ENCODE measurements at regions not wholly inside any gene's neighbourhood (a gene's known extent, or its start where the extent isn't known, plus 50 kb on each side); places are given as distances from the start of the nearest gene placed in this dataset.

DNA sequence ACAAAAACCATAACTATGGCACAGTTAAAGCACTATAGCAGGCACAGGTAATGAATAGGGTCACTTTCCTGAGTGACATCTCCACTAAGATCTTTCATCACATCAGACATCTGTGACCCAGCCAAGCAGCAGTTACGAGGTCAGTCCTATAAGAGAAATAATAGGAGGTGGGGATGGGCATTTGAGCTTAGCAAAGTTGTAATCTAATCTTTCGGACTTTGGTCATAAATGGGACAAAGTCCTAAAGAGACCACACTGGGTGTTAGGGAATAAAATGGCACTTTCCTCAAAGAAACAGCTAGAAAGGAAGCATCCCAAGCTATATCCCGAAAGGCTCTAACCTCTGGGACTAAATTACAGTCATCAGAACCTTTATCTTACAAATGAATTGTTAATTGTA is 432.2 kb downstream of the PIK3R1 start:
- no peaks in the 10 kb centered on the region for H3K36me3 ChIP-seq (ENCODE audit: control insufficient read depth, insufficient read depth, low read length)
- no peaks in the 10 kb centered on the region for H3K27me3 ChIP-seq (ENCODE audit: control insufficient read depth, insufficient read depth, low read length)
- ChIA-PET POLR2A (no interaction called here), CTCF (interaction anchor here (1.7 kb wide), 1 partner anchor 11 kb away, joined by 4 read pairs; no protein-coding TSS in a partner anchor)
- TF ChIP-seq, protein P1, sequence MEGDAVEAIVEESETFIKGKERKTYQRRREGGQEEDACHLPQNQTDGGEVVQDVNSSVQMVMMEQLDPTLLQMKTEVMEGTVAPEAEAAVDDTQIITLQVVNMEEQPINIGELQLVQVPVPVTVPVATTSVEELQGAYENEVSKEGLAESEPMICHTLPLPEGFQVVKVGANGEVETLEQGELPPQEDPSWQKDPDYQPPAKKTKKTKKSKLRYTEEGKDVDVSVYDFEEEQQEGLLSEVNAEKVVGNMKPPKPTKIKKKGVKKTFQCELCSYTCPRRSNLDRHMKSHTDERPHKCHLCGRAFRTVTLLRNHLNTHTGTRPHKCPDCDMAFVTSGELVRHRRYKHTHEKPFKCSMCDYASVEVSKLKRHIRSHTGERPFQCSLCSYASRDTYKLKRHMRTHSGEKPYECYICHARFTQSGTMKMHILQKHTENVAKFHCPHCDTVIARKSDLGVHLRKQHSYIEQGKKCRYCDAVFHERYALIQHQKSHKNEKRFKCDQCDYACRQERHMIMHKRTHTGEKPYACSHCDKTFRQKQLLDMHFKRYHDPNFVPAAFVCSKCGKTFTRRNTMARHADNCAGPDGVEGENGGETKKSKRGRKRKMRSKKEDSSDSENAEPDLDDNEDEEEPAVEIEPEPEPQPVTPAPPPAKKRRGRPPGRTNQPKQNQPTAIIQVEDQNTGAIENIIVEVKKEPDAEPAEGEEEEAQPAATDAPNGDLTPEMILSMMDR (IDR thresholded peaks at IDR 0.05; ENCODE audit: insufficient read depth, low read depth, low read length): no peak
- no peak overlapping the region for H3K4me3 ChIP-seq (ENCODE audit: low read depth, low read length)
- no peak for DNase-seq (ENCODE audit: low read depth)

DNA sequence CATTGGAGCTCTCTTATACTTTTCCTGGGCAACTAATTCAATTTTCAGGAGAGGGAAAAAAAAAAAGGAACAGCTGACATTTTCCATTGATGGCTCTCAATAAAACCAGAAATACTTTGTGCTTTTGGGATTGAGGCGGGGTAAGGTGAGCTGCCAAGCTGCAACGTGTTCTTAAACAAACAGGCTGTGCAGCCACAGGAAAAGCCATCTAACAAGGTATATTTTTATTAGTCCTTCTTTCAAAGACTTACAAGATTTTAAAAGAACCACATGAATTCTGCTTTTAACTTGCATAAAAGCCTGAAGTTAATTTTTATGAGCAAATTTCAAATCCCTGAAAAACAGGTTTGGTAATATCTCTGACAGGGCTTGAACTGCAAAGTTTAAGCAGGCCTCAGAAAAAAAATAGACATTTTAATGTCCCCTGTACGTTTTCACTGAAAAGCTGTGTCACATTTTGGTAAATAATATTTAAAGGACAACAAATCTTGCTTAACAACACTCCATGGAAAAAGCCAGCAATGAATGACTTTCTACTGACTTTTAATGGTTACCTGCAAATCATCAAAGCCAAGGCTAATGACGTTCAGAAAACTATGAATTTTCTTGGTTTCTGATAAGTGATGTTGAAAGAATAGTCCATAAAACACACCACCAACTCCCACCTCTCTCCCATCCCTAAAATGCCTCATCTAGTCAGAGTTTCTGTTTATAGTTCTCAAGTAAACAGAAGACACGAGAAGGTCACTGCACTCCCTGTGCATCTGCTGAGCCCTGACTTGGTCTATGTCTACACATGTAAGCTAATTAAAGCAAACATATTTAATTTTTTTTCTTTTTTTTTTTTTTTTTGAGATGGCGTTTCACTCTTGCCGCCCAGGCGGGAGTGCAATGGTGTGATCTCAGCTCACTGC is 433.6 kb downstream of the PIK3R1 start:
- POLR2A ChIA-PET: no interaction called here

DNA sequence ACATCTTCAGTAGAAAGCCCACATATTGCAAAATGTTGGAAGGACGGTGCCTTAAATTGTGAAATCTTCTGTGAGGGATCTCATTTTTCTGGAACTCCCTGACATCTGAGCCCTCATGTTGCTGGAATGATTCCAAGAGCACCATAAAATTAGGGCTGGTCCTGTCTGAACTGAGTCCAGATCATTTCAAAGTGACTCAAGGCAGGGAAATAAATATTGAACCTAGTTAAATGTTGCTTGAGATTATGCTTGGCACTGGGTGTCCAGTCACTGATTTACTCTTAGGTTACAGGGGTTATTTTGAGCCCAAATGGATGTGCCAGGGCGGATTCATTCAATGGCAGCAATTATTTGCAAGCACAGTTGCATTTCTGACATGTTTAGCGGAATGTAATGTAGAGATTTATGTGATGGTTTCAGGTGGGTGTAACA is 437.0 kb downstream of the PIK3R1 start:
- TF ChIP-seq, protein P1 (IDR thresholded peaks at IDR 0.05; ENCODE audit: insufficient read depth, low read depth, low read length): no peak
- no peaks in the 10 kb centered on the region for H3K36me3 ChIP-seq (ENCODE audit: control insufficient read depth, insufficient read depth, low read length)
- no peaks in the 10 kb centered on the region for H3K27me3 ChIP-seq (ENCODE audit: control insufficient read depth, insufficient read depth, low read length)
- no peak overlapping the region for H3K4me3 ChIP-seq (ENCODE audit: low read depth, low read length)
- POLR2A ChIA-PET: no interaction called here
- peak; percentile 63 for DNase-seq (ENCODE audit: low read depth)
- CTCF ChIA-PET: interaction anchor here (1.0 to 1.2 kb wide), 2 partner anchors 8 to 366 kb away, joined by 3 read pairs; no protein-coding TSS in a partner anchor

More for the DNA sequence above, 433.6 kb downstream of the PIK3R1 start:
- H3K27me3 ChIP-seq (ENCODE audit: control insufficient read depth, insufficient read depth, low read length): no peaks in the 10 kb centered on the region
- CTCF ChIA-PET: interaction anchor here (1.7 kb wide), 1 partner anchor 13 kb away, joined by 4 read pairs; no protein-coding TSS in a partner anchor
- TF ChIP-seq, protein P1 (IDR thresholded peaks at IDR 0.05; ENCODE audit: insufficient read depth, low read depth, low read length): no peak
- H3K4me3 ChIP-seq (ENCODE audit: low read depth, low read length): no peak overlapping the region
- DNase-seq (ENCODE audit: low read depth): no peak
- H3K36me3 ChIP-seq (ENCODE audit: control insufficient read depth, insufficient read depth, low read length): no peaks in the 10 kb centered on the region

DNA sequence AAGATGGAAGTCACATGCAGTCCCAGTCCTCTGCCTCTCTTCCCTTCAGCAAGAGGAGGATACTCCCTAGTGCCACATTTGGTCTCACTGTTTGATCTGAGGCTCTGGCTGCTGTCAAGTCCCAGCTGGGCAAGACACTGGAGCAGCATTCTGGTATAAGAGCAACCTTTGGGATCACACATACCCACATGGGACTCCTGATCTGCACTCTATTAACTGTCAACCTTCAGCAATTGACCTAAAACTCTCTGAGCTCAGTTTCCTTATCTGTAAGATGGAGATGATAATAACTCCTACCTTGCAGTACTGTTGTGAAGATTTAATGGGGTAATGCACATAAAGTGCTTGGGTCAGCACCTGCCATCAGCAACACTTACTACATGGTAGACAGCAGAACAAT is 437.9 kb downstream of the PIK3R1 start:
- no peak for DNase-seq (ENCODE audit: low read depth)
- no peak overlapping the region for H3K4me3 ChIP-seq (ENCODE audit: low read depth, low read length)
- POLR2A ChIA-PET: no interaction called here
- TF ChIP-seq, protein P1 (IDR thresholded peaks at IDR 0.05; ENCODE audit: insufficient read depth, low read depth, low read length): no peak
- CTCF ChIA-PET: no interaction called here
- no peaks in the 10 kb centered on the region for H3K27me3 ChIP-seq (ENCODE audit: control insufficient read depth, insufficient read depth, low read length)
- H3K36me3 ChIP-seq (ENCODE audit: control insufficient read depth, insufficient read depth, low read length): no peaks in the 10 kb centered on the region

DNA sequence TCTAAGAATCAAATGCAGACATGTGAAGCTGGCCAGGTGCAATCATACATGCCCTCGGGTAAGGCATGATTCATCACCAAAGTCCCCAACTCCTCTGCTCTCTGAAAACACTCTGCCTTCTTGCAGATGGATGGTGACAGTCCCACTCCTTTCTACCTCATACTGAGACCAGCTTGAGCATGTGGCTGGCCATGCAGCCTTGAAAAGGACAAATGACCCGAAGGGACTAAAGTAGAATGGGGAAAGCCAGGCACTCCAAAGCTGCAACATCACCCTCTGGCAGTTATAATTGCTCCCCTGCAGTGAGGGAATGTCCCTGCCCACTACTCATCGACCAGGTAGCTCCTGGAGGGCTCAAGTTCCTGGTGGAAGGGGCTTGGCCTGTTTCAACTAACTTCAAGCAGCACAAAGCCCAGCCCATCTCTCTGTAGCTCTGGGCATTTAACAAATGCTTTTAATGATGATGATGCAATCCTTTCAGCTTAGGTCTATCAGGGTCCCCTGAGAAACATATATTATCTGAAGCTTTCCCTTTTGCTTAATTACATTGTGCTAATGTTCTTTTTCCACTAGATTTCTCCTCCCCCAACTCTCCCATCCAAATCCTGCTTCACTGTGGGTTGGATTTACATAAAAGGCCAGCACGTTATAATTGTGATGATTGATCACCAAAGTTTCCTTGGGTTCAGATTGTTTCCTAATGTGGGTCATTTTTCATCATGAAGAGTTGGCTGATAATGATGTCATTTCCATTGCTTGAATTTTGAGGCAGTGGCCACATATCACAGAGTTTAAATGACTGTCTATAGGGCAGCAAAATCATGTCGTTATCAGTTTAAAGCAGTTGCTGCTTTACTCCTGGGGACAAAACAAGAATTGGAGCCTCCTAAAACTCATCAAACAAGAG is 436.5 kb upstream of the SLC30A5 start:
- POLR2A ChIA-PET: no interaction called here
- Histone ChIP-seq H3K4me3 (ENCODE audit: low read depth, low read length) (no peak overlapping the region), H3K36me3 (ENCODE audit: control insufficient read depth, insufficient read depth, low read length) (no peaks in the 10 kb centered on the region), H3K27me3 (ENCODE audit: control insufficient read depth, insufficient read depth, low read length) (no peaks in the 10 kb centered on the region)
- TF ChIP-seq, protein P1 (IDR thresholded peaks at IDR 0.05; ENCODE audit: insufficient read depth, low read depth, low read length): no peak
- no peak for DNase-seq (ENCODE audit: low read depth)
- CTCF ChIA-PET: no interaction called here

All from BJ (cell line).